ENCODE measurements at regions not wholly inside any gene's neighbourhood (a gene's known extent, or its start where the extent isn't known, plus 50 kb on each side); places are given as distances from the start of the nearest gene placed in this dataset.

DNA sequence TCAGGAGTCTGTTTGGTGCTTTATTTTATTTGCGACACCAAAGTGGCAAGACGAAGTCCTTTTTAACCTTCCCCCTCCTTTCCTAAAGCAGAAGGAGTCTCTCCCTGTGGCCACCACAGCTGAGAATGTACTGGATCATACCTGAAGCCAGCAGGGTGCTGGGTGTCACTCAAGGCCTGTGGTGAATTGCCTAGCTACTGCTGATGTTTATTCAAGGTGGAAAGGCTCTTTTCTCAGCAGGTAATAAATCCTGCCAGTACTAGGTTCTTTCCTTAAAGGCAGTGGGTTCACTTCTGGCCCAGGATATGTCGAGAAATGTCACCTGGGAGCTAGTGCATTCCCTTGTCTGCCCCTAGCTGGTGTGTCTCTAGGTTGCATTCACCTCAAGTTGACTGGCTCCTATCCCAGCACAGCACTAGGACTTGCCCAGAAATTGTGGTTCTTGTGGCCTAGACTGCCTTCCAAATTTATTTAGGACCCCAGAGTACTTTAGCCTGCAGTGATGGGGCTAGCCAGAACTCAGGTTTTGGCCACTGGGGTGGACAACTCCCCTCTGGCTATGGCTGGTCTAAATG, 60.8 kb upstream of the FAM3C start:
- no peak for DNase-seq (ENCODE audit: low read depth, low spot score)
- no CpG with 5 or more reads among the region's 3 CpGs for WGBS (ENCODE audit: insufficient coverage, insufficient read length)
- H3K27ac ChIP-seq (ENCODE audit: low read length): no peak overlapping the region
- no peaks in the 10 kb centered on the region for H3K27me3 ChIP-seq (ENCODE audit: control insufficient read depth, insufficient read depth, low read length)
- no peaks in the 10 kb centered on the region for H3K9me3 ChIP-seq (ENCODE audit: control insufficient read depth, insufficient read depth, low read length)
- H3K4me3 ChIP-seq (ENCODE audit: low read length): no peak overlapping the region
- H3K4me1 ChIP-seq (ENCODE audit: control insufficient read depth, insufficient read depth, low read length): no peaks in the 10 kb centered on the region
- no peaks in the 10 kb centered on the region for H3K36me3 ChIP-seq (ENCODE audit: control insufficient read depth, insufficient read depth, low read length)

DNA sequence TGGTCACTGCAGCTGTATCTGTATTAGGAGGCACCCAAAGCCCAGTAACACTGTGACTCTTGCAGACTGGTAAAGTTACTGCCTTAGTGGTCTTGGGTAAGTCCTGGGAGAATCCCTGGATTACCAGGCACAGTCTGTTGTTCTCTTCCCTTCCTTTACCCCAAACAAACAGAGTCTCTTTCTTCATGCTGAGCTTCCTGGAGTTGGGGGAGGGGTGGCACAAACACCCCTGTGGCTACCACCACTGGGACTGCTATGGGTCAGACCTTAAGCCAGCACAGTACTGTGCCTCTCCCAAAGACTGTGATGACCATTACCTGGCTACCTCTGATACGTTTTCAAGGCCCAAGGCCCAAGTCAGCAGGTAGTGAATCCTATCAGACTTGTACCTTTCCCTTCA, 59.9 kb upstream of the FAM3C start:
- Histone ChIP-seq H3K9me3 (ENCODE audit: control insufficient read depth, insufficient read depth, low read length) (no peaks in the 10 kb centered on the region), H3K27ac (ENCODE audit: low read length) (no peak overlapping the region), H3K36me3 (ENCODE audit: control insufficient read depth, insufficient read depth, low read length) (no peaks in the 10 kb centered on the region), H3K27me3 (ENCODE audit: control insufficient read depth, insufficient read depth, low read length) (no peaks in the 10 kb centered on the region), H3K4me1 (ENCODE audit: control insufficient read depth, insufficient read depth, low read length) (no peaks in the 10 kb centered on the region), H3K4me3 (ENCODE audit: low read length) (no peak overlapping the region)
- DNase-seq (ENCODE audit: low read depth, low spot score): no peak
- no CpG with 5 or more reads among the region's 1 CpG for WGBS (ENCODE audit: insufficient coverage, insufficient read length)

DNA sequence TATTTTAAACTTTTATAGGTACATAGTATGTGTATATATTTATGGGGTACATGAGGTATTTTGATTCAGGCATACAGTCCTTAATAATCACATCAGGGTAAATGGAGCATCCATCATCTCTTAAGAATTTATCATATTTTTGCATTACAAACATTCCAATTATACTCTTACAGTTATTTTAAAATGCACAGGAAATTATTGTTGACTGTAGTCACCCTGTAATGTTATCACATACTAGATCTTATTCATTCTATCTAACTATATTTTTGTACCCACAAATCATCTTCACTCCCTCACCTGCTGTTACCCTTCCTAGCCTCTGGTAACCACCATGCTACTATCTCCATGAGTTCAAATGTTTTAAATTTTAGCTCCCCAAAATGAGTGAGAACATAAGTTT, 56.3 kb upstream of the FAM3C start:
- no peaks in the 10 kb centered on the region; the same call in 1 of the 2 replicates for H3K9me3 ChIP-seq (ENCODE audit: control insufficient read depth, insufficient read depth, low read length)
- H3K4me3 ChIP-seq (ENCODE audit: low read length): no peak overlapping the region
- DNase-seq (ENCODE audit: low read depth, low spot score): no peak
- no peak overlapping the region for H3K27ac ChIP-seq (ENCODE audit: low read length)
- no peaks in the 10 kb centered on the region for H3K4me1 ChIP-seq (ENCODE audit: control insufficient read depth, insufficient read depth, low read length)
- H3K27me3 ChIP-seq (ENCODE audit: control insufficient read depth, insufficient read depth, low read length): no peaks in the 10 kb centered on the region
- no peaks in the 10 kb centered on the region for H3K36me3 ChIP-seq (ENCODE audit: control insufficient read depth, insufficient read depth, low read length)

DNA sequence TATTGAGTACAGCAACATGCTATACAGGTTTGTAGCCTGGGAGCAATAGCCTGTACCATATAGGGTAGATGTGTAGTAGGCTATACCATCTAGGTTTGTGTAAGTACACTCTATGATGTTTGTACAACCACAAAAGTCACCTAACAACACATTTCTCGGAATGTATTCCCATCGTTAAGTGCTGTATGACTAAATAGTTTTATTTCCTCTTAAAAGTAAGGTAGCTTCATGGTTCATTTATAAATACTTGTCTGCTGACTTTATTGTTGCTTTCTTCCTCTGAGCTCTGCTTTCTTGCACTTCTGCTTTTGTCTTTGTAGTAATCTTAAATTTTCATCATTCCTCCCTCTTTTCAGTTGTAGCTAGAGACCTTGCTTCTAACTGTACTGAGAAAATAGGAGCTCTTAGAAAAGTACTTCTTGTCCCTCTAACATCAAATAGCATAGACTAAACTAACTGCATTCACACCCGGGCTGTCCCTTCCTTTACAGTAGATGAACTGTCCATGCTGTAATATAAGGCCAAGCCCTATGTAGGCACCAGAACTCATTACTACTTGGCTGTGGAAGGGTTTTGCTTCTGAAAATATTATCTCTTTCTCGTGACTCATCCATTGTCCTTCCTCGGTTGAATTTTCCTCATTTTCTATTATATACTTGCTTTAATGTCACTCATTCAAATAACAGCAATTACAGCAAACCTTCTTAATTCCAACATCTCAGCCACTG, 55.4 kb upstream of the FAM3C start:
- no CpG with 5 or more reads among the region's 5 CpGs for WGBS (ENCODE audit: insufficient coverage, insufficient read length)

DNA sequence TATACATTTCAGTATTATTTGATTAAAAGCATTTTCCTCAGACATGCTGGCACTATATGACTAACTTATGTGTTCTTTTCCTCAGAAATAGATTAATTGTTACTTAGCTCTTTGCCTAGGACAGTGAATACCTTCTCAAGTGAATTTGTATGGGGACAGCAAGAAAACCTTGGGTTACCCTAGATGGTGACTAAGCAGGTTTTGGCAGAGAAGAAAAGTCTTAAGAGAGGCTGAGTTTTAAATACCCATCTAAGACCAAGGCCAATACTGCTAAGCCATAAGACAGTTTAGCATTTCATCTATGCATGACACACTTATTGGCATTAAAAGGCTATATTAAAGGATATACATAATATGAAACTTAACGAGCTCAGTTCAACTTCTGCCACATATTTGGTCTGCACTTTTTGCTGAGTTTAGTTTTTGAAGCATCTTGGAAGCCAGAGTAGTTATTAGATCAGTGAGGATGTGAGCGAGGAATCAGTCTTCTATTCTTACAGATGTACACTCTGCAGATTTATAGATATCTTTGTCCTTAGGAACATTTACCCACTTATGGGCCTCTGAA, 54.6 kb upstream of the FAM3C start:
- Histone ChIP-seq H3K4me1 (ENCODE audit: control insufficient read depth, insufficient read depth, low read length) (no peaks in the 10 kb centered on the region), H3K4me3 (ENCODE audit: low read length) (no peak overlapping the region), H3K27me3 (ENCODE audit: control insufficient read depth, insufficient read depth, low read length) (no peaks in the 10 kb centered on the region), H3K9me3 (ENCODE audit: control insufficient read depth, insufficient read depth, low read length) (no peaks in the 10 kb centered on the region; the same call in 1 of the 2 replicates), H3K36me3 (ENCODE audit: control insufficient read depth, insufficient read depth, low read length) (no peaks in the 10 kb centered on the region), H3K27ac (ENCODE audit: low read length) (no peak overlapping the region)
- WGBS (ENCODE audit: insufficient coverage, insufficient read length): no CpG with 5 or more reads among the region's 2 CpGs
- DNase-seq (ENCODE audit: low read depth, low spot score): no peak

More for the DNA sequence above, 55.4 kb upstream of the FAM3C start:
- Histone ChIP-seq H3K36me3 (ENCODE audit: control insufficient read depth, insufficient read depth, low read length) (no peaks in the 10 kb centered on the region), H3K27ac (ENCODE audit: low read length) (no peak overlapping the region), H3K4me1 (ENCODE audit: control insufficient read depth, insufficient read depth, low read length) (no peaks in the 10 kb centered on the region), H3K4me3 (ENCODE audit: low read length) (no peak overlapping the region), H3K27me3 (ENCODE audit: control insufficient read depth, insufficient read depth, low read length) (no peaks in the 10 kb centered on the region), H3K9me3 (ENCODE audit: control insufficient read depth, insufficient read depth, low read length) (no peaks in the 10 kb centered on the region; the same call in 1 of the 2 replicates)
- no peak for DNase-seq (ENCODE audit: low read depth, low spot score)

DNA sequence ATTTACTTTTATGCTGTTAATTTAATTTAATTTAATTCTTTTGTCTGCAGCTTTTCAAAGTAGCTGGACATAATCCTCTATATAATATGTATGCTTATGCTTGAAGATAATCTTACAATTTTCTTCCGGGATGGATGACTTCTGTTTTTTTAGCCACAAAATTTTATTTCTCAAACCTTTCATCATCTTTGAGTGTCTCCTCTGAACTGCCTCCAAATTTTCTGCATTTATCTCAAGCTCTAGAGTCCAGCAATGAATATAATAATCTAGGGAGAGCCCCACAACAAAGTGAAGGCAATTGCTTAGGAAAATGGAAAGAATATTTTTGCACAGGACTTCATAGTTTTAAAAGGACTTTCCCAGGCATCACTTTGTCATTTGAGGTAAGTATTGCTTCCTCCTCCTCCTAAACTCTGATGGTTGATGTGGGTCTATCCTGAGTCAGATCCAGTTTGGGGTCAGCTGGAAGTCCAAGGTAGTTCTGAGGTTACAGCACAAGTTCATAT, 53.7 kb upstream of the FAM3C start:
- no peaks in the 10 kb centered on the region for H3K27me3 ChIP-seq (ENCODE audit: control insufficient read depth, insufficient read depth, low read length)
- H3K4me1 ChIP-seq (ENCODE audit: control insufficient read depth, insufficient read depth, low read length): no peaks in the 10 kb centered on the region
- no CpG with 5 or more reads among the region's 1 CpG for WGBS (ENCODE audit: insufficient coverage, insufficient read length)
- H3K27ac ChIP-seq (ENCODE audit: low read length): no peak overlapping the region
- no peak for DNase-seq (ENCODE audit: low read depth, low spot score)
- no peak overlapping the region for H3K4me3 ChIP-seq (ENCODE audit: low read length)
- no peaks in the 10 kb centered on the region; the same call in 1 of the 2 replicates for H3K9me3 ChIP-seq (ENCODE audit: control insufficient read depth, insufficient read depth, low read length)
- H3K36me3 ChIP-seq (ENCODE audit: control insufficient read depth, insufficient read depth, low read length): no peaks in the 10 kb centered on the region

DNA sequence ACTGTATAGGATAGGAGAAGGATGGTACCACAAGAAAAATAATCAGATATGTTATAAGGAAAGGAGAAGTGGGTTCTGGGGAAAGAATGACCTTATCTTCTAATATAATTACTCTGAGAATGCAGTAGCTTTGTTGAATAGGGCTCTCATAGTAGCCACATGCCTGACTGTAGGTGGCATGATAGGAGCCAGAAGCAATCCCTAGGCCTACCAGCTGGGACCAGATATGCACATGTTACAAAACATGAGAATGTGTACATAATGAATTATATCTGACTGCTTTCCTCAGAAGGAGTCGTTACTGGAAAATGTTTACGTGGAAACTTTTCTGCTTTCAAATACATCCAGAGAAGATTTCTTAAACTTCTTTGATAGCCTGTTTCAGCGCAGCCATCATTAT, 53.2 kb upstream of the FAM3C start:
- Histone ChIP-seq H3K4me3 (ENCODE audit: low read length) (no peak overlapping the region), H3K9me3 (ENCODE audit: control insufficient read depth, insufficient read depth, low read length) (no peaks in the 10 kb centered on the region; the same call in 1 of the 2 replicates), H3K27ac (ENCODE audit: low read length) (no peak overlapping the region), H3K36me3 (ENCODE audit: control insufficient read depth, insufficient read depth, low read length) (no peaks in the 10 kb centered on the region), H3K27me3 (ENCODE audit: control insufficient read depth, insufficient read depth, low read length) (no peaks in the 10 kb centered on the region), H3K4me1 (ENCODE audit: control insufficient read depth, insufficient read depth, low read length) (no peaks in the 10 kb centered on the region)
- DNase-seq (ENCODE audit: low read depth, low spot score): no peak
- no CpG with 5 or more reads among the region's 3 CpGs for WGBS (ENCODE audit: insufficient coverage, insufficient read length)

DNA sequence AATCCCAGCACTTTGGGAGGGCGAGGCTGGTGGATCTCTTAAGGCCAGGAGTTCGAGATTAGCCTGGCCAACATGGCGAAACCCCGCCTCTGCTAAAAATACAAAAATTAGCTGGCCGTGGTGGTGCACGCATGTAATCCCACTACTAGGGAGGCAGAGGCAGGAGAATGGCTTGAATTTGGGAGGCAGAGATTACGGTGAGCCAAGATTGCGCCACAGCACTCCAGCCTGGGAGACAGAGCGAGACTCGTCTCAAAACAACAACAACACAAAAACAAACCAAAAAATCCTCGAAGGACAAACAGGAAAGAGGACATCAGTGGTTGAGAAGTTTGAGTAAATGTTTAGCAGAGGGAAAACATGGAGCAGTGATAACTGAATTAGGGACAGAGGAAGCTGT, 52.3 kb upstream of the FAM3C start:
- no peaks in the 10 kb centered on the region; the same call in 1 of the 2 replicates for H3K9me3 ChIP-seq (ENCODE audit: control insufficient read depth, insufficient read depth, low read length)
- H3K27ac ChIP-seq (ENCODE audit: low read length): no peak overlapping the region
- no peaks in the 10 kb centered on the region for H3K4me1 ChIP-seq (ENCODE audit: control insufficient read depth, insufficient read depth, low read length)
- WGBS (ENCODE audit: insufficient coverage, insufficient read length): no CpG with 5 or more reads among the region's 11 CpGs
- H3K4me3 ChIP-seq (ENCODE audit: low read length): no peak overlapping the region
- no peaks in the 10 kb centered on the region for H3K27me3 ChIP-seq (ENCODE audit: control insufficient read depth, insufficient read depth, low read length)
- H3K36me3 ChIP-seq (ENCODE audit: control insufficient read depth, insufficient read depth, low read length): no peaks in the 10 kb centered on the region
- DNase-seq (ENCODE audit: low read depth, low spot score): no peak

DNA sequence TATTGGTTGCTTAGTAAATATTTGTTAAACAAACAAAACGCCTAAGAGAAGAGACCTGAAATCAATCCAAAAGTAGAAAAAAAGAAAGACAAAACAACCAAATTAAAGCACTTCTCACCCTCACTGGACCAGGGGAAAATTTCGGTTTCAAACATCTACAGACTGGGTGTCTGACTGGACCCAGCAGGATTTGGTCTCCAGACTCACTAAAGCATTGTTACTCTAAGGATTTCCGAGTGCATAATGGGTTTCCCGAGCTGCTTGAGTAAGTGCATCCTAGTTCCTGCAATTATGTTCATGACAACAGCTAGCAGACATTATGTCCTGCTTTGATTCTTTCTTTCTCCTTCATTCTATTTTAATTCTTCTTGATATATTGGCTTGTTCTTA, 51.8 kb upstream of the FAM3C start:
- H3K9me3 ChIP-seq (ENCODE audit: control insufficient read depth, insufficient read depth, low read length): no peaks in the 10 kb centered on the region; the same call in 1 of the 2 replicates
- DNase-seq (ENCODE audit: low read depth, low spot score): no peak
- H3K4me1 ChIP-seq (ENCODE audit: control insufficient read depth, insufficient read depth, low read length): no peaks in the 10 kb centered on the region
- H3K27ac ChIP-seq (ENCODE audit: low read length): no peak overlapping the region
- no peaks in the 10 kb centered on the region for H3K27me3 ChIP-seq (ENCODE audit: control insufficient read depth, insufficient read depth, low read length)
- H3K4me3 ChIP-seq (ENCODE audit: low read length): no peak overlapping the region
- no CpG with 5 or more reads among the region's 4 CpGs for WGBS (ENCODE audit: insufficient coverage, insufficient read length)
- no peaks in the 10 kb centered on the region for H3K36me3 ChIP-seq (ENCODE audit: control insufficient read depth, insufficient read depth, low read length)

DNA sequence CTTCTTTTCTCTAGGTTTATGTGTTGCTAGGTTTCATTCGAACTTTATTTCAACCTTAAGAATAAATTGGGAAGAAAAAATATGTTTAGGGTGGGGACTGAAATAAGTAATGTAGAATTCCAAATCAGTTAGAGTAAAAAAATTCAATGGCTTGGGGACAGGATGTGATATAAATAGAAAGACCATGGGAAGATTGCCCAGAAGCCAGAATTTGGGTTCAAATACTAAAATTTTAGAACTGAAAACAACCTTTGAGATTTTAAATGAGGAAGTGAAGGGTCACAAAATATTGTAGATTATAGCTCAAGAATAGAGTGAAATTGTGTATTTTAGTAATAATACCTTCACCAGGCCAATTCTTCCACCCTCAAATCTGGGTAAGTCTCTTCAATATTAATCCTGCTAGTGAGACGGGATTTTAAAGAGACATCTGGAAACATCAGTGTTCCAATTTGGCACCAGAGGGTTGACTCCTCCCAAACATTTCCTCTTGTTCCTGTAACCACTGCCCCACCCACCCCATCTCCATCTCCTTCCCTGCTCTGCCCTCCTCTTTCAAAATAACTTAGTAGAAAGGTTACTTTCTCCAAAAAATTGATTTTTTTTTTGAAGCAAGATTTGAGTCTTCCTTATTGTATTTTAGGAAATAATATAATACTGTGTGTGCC, 51.3 kb upstream of the FAM3C start:
- no peaks in the 10 kb centered on the region for H3K36me3 ChIP-seq (ENCODE audit: control insufficient read depth, insufficient read depth, low read length)

More for the DNA sequence above, 51.3 kb upstream of the FAM3C start:
- Histone ChIP-seq H3K27ac (ENCODE audit: low read length) (no peak overlapping the region), H3K9me3 (ENCODE audit: control insufficient read depth, insufficient read depth, low read length) (no peaks in the 10 kb centered on the region; the same call in 1 of the 2 replicates), H3K27me3 (ENCODE audit: control insufficient read depth, insufficient read depth, low read length) (no peaks in the 10 kb centered on the region), H3K4me3 (ENCODE audit: low read length) (no peak overlapping the region), H3K4me1 (ENCODE audit: control insufficient read depth, insufficient read depth, low read length) (no peaks in the 10 kb centered on the region)
- no peak for DNase-seq (ENCODE audit: low read depth, low spot score)
- WGBS (ENCODE audit: insufficient coverage, insufficient read length): no CpG with 5 or more reads among the region's 2 CpGs

Measured in iPS DF 6.9 (cell line).